RWPE1 (cell line): ENCODE measurements at regions not wholly inside any gene's neighbourhood (a gene's known extent, or its start where the extent isn't known, plus 50 kb on each side); places are given as distances from the start of the nearest gene placed in this dataset.
"Not testable (repeated sequence)": the region's sequence is repeated elsewhere in the genome, so short reads cannot be mapped to it uniquely, and the experiment has no call there.

Experiments
- CTCF ChIA-PET: fragments of 350-600 bp; sonication (Branson Sonifier 250); formaldehyde crosslinking; extraction: SDS; loops from one replicate; lab custom pipeline; 2021; lab: Yijun Ruan, JAX
- POLR2A ChIA-PET: fragments of 400-600 bp; formaldehyde crosslinking; extraction: SDS; loops from one replicate; lab custom pipeline; 2020; ENCODE audit warnings: antibody characterized with exemption; ENCODE audit not compliant: low non-redundant PET; lab: Yijun Ruan, JAX
- DNase-seq: peaks from one replicate; pipeline ENCODE4 v3.0.0; 2012; ENCODE audit warnings: low spot score
- H3K27ac ChIP-seq: fragments of 450-650 bp; 2 replicates; pipeline ENCODE4 v1.5.1; 2017
- TF ChIP-seq, protein P1 (sequence below): fragments of 450-650 bp; conservative IDR thresholded peaks from 2 replicates; pipeline ENCODE4 v1.5.1; 2017; ENCODE audit warnings: low read depth, mild to moderate bottlenecking

DNA sequence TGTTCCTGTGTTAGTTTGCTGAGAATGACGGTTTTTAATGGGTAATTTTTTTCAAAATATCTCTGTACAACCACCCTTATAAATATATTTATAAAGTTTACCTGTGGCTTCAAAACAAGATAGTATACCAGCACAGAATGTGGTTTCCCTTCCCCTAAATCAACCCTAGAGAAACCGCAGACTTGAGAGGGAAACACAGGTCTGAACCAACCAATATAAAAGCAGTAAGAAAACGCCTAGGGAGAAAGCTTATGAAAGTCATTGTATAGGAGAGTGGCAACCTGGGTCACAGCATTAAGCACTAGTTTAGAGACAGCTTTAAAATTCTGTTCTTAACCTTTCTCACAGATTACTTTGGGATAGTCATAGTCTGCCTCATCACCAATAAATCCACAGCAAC, 180.6 kb upstream of the LHX8 start:
- ChIA-PET CTCF (no interaction called here), POLR2A (no interaction called here)
- TF ChIP-seq, protein P1, sequence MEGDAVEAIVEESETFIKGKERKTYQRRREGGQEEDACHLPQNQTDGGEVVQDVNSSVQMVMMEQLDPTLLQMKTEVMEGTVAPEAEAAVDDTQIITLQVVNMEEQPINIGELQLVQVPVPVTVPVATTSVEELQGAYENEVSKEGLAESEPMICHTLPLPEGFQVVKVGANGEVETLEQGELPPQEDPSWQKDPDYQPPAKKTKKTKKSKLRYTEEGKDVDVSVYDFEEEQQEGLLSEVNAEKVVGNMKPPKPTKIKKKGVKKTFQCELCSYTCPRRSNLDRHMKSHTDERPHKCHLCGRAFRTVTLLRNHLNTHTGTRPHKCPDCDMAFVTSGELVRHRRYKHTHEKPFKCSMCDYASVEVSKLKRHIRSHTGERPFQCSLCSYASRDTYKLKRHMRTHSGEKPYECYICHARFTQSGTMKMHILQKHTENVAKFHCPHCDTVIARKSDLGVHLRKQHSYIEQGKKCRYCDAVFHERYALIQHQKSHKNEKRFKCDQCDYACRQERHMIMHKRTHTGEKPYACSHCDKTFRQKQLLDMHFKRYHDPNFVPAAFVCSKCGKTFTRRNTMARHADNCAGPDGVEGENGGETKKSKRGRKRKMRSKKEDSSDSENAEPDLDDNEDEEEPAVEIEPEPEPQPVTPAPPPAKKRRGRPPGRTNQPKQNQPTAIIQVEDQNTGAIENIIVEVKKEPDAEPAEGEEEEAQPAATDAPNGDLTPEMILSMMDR, result no peak
- DNase-seq, result no peak
- H3K27ac ChIP-seq, result no peak overlapping the region

DNA sequence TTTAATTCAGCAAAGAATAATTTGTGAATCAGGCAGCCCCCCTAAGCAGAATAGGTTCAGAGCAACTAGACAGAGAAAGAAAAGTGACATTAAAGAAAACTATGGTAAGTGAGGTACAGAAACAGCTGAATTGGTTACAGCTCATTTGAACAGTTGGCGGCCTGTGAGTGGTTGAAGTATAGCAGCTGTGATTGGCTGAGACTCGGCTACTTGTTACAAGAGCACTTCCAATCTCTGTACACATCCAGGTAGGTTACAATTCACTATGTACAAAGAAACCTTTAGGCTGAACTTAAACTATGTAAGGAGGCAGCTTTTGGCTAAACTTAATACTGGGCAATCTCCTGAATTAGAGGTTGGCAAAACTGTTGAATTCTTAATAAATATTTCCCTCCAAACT, 171.1 kb upstream of the LHX8 start:
- POLR2A ChIA-PET, result no interaction called here
- TF ChIP-seq, protein P1, result no peak
- DNase-seq, result no peak
- H3K27ac ChIP-seq, result no peak overlapping the region
- CTCF ChIA-PET, result no interaction called here

DNA sequence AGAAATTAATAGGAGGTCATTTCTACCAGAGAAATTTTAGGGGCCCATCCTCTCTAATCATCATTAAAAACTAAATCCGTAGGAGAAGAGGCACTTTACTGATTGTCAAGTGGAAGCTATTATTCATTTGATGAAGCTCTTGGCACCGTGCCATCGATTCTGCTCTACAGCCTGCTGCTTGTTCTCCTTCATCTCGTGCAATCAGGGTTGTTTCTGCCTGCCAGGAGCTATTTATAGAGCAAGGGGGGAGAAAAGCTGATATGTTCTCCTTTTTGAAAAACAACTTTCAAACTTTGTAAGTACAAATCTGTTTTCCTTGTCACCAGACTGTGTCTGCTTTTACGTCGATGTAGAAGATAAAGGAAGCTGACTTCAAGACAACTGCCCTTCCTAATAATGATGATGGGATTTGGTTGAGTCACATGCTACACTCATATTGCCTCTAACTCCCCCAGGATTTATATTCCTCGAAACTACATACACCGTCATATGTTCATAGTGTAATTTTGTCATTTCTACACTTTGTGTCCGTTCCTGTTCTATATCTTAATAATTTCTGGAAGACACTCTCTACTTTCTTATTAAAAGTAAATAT, 169.6 kb upstream of the LHX8 start:
- CTCF ChIA-PET, result no interaction called here
- H3K27ac ChIP-seq, result no peak overlapping the region
- DNase-seq, result no peak
- TF ChIP-seq, protein P1, result no peak
- POLR2A ChIA-PET, result no interaction called here

DNA sequence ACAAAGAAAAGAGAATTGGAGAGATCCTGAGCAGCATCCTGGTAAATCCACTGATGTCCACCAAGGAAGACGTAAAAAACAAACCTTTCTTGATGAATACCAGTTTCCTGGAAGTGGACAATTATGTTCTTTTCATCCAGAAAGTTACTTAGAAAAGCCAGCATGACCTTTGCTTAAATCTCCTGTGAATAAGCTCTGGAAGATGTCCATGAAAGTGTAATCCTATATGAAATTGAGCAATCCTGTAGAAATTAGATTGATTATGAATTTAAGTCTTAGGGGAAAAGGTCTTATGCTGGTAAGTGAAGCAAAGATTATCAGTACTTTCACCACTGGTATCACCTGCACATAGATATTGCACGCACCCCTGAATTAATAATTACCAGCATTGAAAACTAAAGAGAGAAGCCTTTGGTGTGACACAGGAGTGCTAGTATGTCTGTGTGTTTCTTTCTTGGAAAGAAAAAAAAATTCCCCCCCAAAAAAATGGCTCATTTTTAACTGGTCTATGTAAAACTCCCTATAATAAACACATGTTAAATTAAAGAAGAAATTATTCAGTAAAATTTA, 164.5 kb upstream of the LHX8 start:
- CTCF ChIA-PET, result no interaction called here
- TF ChIP-seq, protein P1, result no peak
- H3K27ac ChIP-seq, result no peak overlapping the region
- DNase-seq, result no peak
- POLR2A ChIA-PET, result no interaction called here

DNA sequence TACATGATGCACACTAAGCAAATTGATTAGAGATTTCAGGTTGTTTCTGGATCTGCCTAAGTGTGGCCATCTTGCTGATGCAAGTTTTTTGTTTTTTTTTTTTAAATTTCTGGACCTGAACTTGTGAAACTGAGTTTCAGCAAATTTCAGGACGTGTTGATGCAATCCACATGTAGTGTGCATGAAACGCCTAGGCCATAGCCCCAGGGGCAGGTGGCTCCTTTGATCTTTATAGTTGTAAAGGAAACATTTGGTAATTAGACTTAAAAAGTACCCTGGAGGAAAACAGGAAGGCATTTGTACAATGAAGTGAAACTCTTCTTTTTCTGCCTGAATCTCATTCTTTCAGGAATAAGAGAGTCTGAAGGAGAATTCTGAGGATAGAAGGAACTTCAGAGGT, 162.2 kb upstream of the LHX8 start:
- CTCF ChIA-PET, result no interaction called here

DNA sequence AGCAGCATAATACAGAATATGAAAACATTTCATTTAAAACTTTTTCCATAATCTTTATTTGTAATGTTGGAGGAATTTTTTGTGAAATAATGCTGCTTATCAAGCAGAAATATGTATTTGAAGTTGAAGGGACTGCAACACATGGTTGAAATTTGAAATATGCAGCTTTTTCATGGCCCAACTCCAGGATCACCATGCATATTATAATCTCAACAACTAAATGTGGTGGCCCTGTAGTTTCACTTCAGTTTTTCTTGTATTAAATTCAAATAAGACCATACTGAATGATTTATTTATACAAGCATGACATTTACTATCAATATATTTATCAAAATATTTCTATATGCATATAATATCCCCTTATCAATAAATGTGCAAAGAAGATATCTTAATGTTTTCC, 157.7 kb upstream of the LHX8 start:
- TF ChIP-seq, protein P1, result no peak
- H3K27ac ChIP-seq, result no peak overlapping the region
- CTCF ChIA-PET, result no interaction called here
- POLR2A ChIA-PET, result no interaction called here
- no peak for DNase-seq

More for the DNA sequence above, 162.2 kb upstream of the LHX8 start:
- no peak overlapping the region for H3K27ac ChIP-seq
- POLR2A ChIA-PET, result no interaction called here
- DNase-seq, result no peak
- TF ChIP-seq, protein P1, result no peak

DNA sequence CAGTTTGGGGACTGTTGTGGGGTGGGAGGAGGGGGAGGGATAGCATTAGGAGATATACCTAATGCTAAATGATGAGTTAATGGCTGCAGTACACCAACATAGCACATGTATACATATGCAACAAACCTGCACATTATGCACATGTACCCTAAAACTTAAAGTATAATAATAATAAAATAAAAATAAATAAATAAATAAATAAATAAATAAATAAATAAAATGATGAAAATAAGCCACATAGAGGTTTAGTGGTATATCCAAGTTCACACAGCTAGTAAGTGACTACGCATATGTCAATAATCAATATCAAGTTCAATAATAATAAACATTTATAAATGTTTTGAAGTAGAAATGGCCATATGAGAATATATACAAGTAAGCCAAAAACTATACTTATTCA, 141.7 kb upstream of the LHX8 start:
- CTCF ChIA-PET, result interaction anchor here (0.6 kb wide), 1 partner anchor 9 kb away, joined by 4 read pairs; no protein-coding TSS in a partner anchor
- DNase-seq, POLR2A ChIA-PET, H3K27ac ChIP-seq: not testable (repeated sequence)
